ENCODE measurements at regions not wholly inside any gene's neighbourhood (a gene's known extent, or its start where the extent isn't known, plus 50 kb on each side); places are given as distances from the start of the nearest gene placed in this dataset.

DNA sequence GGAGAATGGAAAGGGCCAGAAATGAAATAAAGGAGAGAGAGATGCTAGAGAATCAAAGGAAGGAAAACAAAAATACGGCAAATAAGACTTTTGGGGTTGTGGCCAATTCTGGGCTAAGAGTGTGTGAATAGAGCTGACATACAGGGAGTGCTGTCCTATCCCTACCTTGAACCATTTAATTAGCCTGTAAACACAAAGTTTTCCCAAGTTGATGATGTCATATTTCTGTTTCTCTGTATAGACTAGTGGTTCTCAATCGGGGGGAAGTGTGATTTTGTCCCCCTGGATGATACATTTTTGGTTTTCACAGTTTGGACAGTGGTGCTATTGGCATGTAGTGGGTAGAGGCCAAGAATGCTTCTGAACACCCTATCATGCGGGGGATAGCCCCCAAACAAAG is 148.8 kb downstream of the ACTR3 start:
- Histone ChIP-seq H3K9me3 (ENCODE audit: control insufficient read depth, insufficient read depth, low read depth, low read length) (no peaks in the 10 kb centered on the region), H3K27me3 (ENCODE audit: control insufficient read depth, insufficient read depth, low read length) (no peaks in the 10 kb centered on the region), H3K4me2 (ENCODE audit: extremely low read depth, insufficient read depth, low read length) (no peak overlapping the region), H3K4me1 (ENCODE audit: control insufficient read depth, extremely low read depth, insufficient read depth, low read length) (no peaks in the 10 kb centered on the region), H3K27ac (ENCODE audit: insufficient read depth, low read length) (no peak overlapping the region), H3K36me3 (ENCODE audit: control insufficient read depth, insufficient read depth, low read length) (no peaks in the 10 kb centered on the region), H4K20me1 (ENCODE audit: control insufficient read depth, extremely low read depth, insufficient read depth, low read length) (no peaks in the 10 kb centered on the region), H3K79me2 (ENCODE audit: control insufficient read depth, insufficient read depth, low read length) (no peaks in the 10 kb centered on the region), H3K9ac (ENCODE audit: insufficient read depth, low read length) (no peak overlapping the region), H3K4me3 (replicated peaks in 1 of 4; ENCODE audit: control extremely low read depth in 1 of 4, insufficient read depth in 1 of 4, low read depth in 3 of 4, low read length in 4 of 4) (no peak overlapping the region), H2AFZ (ENCODE audit: low read length) (no peak overlapping the region)
- DNase-seq (ENCODE audit: low read depth in 2 of 2): no peak
- TF ChIP-seq EZH2 (IDR thresholded peaks at IDR 0.05; ENCODE audit: low read length, missing control alignments) (no peak), CTCF (conservative IDR thresholded peaks at IDR 0.05 in 1 of 2, IDR thresholded peaks at IDR 0.05 in 1 of 2; ENCODE audit: low read depth in 1 of 2, low read length in 2 of 2) (no peak)

- H3K79me2 ChIP-seq (ENCODE audit: control insufficient read depth, insufficient read depth, low read length): no peaks in the 10 kb centered on the region
- H4K20me1 ChIP-seq (ENCODE audit: control insufficient read depth, extremely low read depth, insufficient read depth, low read length): no peaks in the 10 kb centered on the region
- H3K4me2 ChIP-seq (ENCODE audit: extremely low read depth, insufficient read depth, low read length): no peak overlapping the region
- TF ChIP-seq CTCF (conservative IDR thresholded peaks at IDR 0.05 in 1 of 2, IDR thresholded peaks at IDR 0.05 in 1 of 2; ENCODE audit: low read depth in 1 of 2, low read length in 2 of 2): no peak
- no peak for TF ChIP-seq EZH2 (IDR thresholded peaks at IDR 0.05; ENCODE audit: low read length, missing control alignments)
- H3K9ac ChIP-seq (ENCODE audit: insufficient read depth, low read length): no peak overlapping the region
- no peak for DNase-seq (ENCODE audit: low read depth in 2 of 2)
- H3K9me3 ChIP-seq (ENCODE audit: control insufficient read depth, insufficient read depth, low read depth, low read length): no peaks in the 10 kb centered on the region
- H3K36me3 ChIP-seq (ENCODE audit: control insufficient read depth, insufficient read depth, low read length): no peaks in the 10 kb centered on the region
- no peak overlapping the region for H2AFZ ChIP-seq (ENCODE audit: low read length)
- H3K4me3 ChIP-seq (replicated peaks in 1 of 4; ENCODE audit: control extremely low read depth in 1 of 4, insufficient read depth in 1 of 4, low read depth in 3 of 4, low read length in 4 of 4): no peak overlapping the region
- no peaks in the 10 kb centered on the region for H3K27me3 ChIP-seq (ENCODE audit: control insufficient read depth, insufficient read depth, low read length)
- H3K27ac ChIP-seq (ENCODE audit: insufficient read depth, low read length): no peak overlapping the region
- no peaks in the 10 kb centered on the region for H3K4me1 ChIP-seq (ENCODE audit: control insufficient read depth, extremely low read depth, insufficient read depth, low read length)
Measured at GRCh38 chr2:114039677-114040076, 149.8 kb downstream of the ACTR3 start.

GRCh38 chr2:114040826-114041225 is 150.9 kb downstream of the ACTR3 start:
- no peak overlapping the region for H3K27ac ChIP-seq (ENCODE audit: insufficient read depth, low read length)
- H3K27me3 ChIP-seq (ENCODE audit: control insufficient read depth, insufficient read depth, low read length): no peaks in the 10 kb centered on the region
- H3K79me2 ChIP-seq (ENCODE audit: control insufficient read depth, insufficient read depth, low read length): no peaks in the 10 kb centered on the region
- H3K9ac ChIP-seq (ENCODE audit: insufficient read depth, low read length): no peak overlapping the region
- H3K4me3 ChIP-seq (replicated peaks in 1 of 4; ENCODE audit: control extremely low read depth in 1 of 4, insufficient read depth in 1 of 4, low read depth in 3 of 4, low read length in 4 of 4): no peak overlapping the region
- DNase-seq (ENCODE audit: low read depth in 2 of 2): no peak
- no peak for TF ChIP-seq CTCF (conservative IDR thresholded peaks at IDR 0.05 in 1 of 2, IDR thresholded peaks at IDR 0.05 in 1 of 2; ENCODE audit: low read depth in 1 of 2, low read length in 2 of 2)
- TF ChIP-seq EZH2 (IDR thresholded peaks at IDR 0.05; ENCODE audit: low read length, missing control alignments): no peak
- no peak overlapping the region for H3K4me2 ChIP-seq (ENCODE audit: extremely low read depth, insufficient read depth, low read length)
- H4K20me1 ChIP-seq (ENCODE audit: control insufficient read depth, extremely low read depth, insufficient read depth, low read length): no peaks in the 10 kb centered on the region
- no peak overlapping the region for H2AFZ ChIP-seq (ENCODE audit: low read length)
- no peaks in the 10 kb centered on the region for H3K36me3 ChIP-seq (ENCODE audit: control insufficient read depth, insufficient read depth, low read length)
- H3K9me3 ChIP-seq (ENCODE audit: control insufficient read depth, insufficient read depth, low read depth, low read length): no peaks in the 10 kb centered on the region
- no peaks in the 10 kb centered on the region for H3K4me1 ChIP-seq (ENCODE audit: control insufficient read depth, extremely low read depth, insufficient read depth, low read length)

Data from fibroblast of lung (primary cell).